ENCODE measurements at regions not wholly inside any gene's neighbourhood (a gene's known extent, or its start where the extent isn't known, plus 50 kb on each side); places are given as distances from the start of the nearest gene placed in this dataset.

GRCh38 chr2:107721178-107721577 lies 105.5 kb upstream of the RGPD4 start:
- no peak for TF ChIP-seq POLR2A (IDR thresholded peaks at IDR 0.05)
- no peak for TF ChIP-seq CTCF (IDR thresholded peaks at IDR 0.05)

Data from uterus (tissue), 2 donors.